Psoas muscle (tissue), 7 donors: ENCODE measurements at regions not wholly inside any gene's neighbourhood (a gene's known extent, or its start where the extent isn't known, plus 50 kb on each side); places are given as distances from the start of the nearest gene placed in this dataset.

Source experiments
- ATAC-seq, 4 donors: fragments of 200-7000 bp; cut with Tn5 transposase; one replicate each; pipeline ENCODE4 v1.9.1; 2020; ENCODE audit warnings: moderate library complexity in 3 of 4, mild to moderate bottlenecking in 2 of 4
- DNase-seq, 2 donors: peaks; one replicate each; pipeline ENCODE4 v3.0.0-alpha.2; 2020
- H3K27ac ChIP-seq: fragments of 200-600 bp; one replicate; pipeline ENCODE4 v1.8.0; 2022
- H3K27me3 ChIP-seq, 3 donors: fragments of 200-600 bp in 1 of 3; one replicate each; pipeline versions ENCODE4 v1.6.1 to v1.8.0; 2013 to 2022; ENCODE audit warnings: low read length in 2 of 3, mild to moderate bottlenecking in 2 of 3, moderate library complexity in 1 of 3; ENCODE audit not compliant: insufficient read depth in 3 of 3
- H3K36me3 ChIP-seq, 2 donors: fragments of 200-600 bp in 1 of 2; one replicate each; pipeline versions ENCODE4 v1.6.1 to v1.8.0; 2013 to 2022; ENCODE audit warnings: low read depth in 1 of 2, mild to moderate bottlenecking in 1 of 2, moderate library complexity in 1 of 2; ENCODE audit not compliant: insufficient read depth in 1 of 2
- H3K4me1 ChIP-seq: fragments of 200-600 bp; one replicate; pipeline ENCODE4 v1.8.0; 2022
- H3K4me3 ChIP-seq: fragments of 200-600 bp; one replicate; pipeline ENCODE4 v1.8.0; 2022; ENCODE audit warnings: mild to moderate bottlenecking
- H3K9me3 ChIP-seq: fragments of 200-600 bp; one replicate; pipeline ENCODE4 v1.8.0; 2022
- WGBS, 3 donors: extraction: QIAGEN DNeasy Blood & Tissue Kit; methylation state at CpG; one replicate each; pipeline versions ENCODE4 v1.1.6 to v1.1.7; 2013; 5-methylcytosine and 5-hydroxymethylcytosine counted together
- intact Hi-C, 2 donors: fragments of 100-400 bp; cut with DNase I; formaldehyde crosslinking; loops; one replicate each; pipeline versions ENCODE4 v1.11.0 to v1.14.2; 2022
- TF ChIP-seq, protein P1 (sequence below): fragments of 200-600 bp; IDR thresholded peaks from one replicate; pipeline ENCODE4 v1.8.0; 2022; ENCODE audit warnings: antibody characterized with exemption
- donor health status: healthy with polysubstance abuse.
- donor health status: DM: no; HTN: no; CAD: no; lungs with moderate emphysema.
- donor health status: Bipolar disorder and iron deficiency.
- donor health status: healthy.
- donor health status: DM: yes; HTN: yes; CAD: no.
- donor health status: DM: no; HTN: no; CAD: no.
- donor health status: DM: yes; HTN: yes; CAD: no.

GRCh38 chr15:45794712-45795439 is 160.0 kb downstream of the SQOR start:
- H3K27me3 ChIP-seq, result peaks cover 0 to 18% (median 0%) of the 10 kb centered on the region in 3 donors
- H3K27ac ChIP-seq, result no peak overlapping the region
- no peak overlapping the region for H3K4me3 ChIP-seq
- WGBS, 3 donors, result 22 to 29% (median 25%) methylated on average over 6 of the region's 6 CpGs
- no peaks in the 10 kb centered on the region for H3K9me3 ChIP-seq
- DNase-seq (no peak), ATAC-seq (no peak)
- no peaks in the 10 kb centered on the region for H3K36me3 ChIP-seq
- intact Hi-C loops, result loop anchor here in 1 of 2 donors (2.0 kb wide), 1 partner anchor 78 kb away; no protein-coding TSS in a partner anchor
- H3K4me1 ChIP-seq, result no peaks in the 10 kb centered on the region
- TF ChIP-seq, protein P1, sequence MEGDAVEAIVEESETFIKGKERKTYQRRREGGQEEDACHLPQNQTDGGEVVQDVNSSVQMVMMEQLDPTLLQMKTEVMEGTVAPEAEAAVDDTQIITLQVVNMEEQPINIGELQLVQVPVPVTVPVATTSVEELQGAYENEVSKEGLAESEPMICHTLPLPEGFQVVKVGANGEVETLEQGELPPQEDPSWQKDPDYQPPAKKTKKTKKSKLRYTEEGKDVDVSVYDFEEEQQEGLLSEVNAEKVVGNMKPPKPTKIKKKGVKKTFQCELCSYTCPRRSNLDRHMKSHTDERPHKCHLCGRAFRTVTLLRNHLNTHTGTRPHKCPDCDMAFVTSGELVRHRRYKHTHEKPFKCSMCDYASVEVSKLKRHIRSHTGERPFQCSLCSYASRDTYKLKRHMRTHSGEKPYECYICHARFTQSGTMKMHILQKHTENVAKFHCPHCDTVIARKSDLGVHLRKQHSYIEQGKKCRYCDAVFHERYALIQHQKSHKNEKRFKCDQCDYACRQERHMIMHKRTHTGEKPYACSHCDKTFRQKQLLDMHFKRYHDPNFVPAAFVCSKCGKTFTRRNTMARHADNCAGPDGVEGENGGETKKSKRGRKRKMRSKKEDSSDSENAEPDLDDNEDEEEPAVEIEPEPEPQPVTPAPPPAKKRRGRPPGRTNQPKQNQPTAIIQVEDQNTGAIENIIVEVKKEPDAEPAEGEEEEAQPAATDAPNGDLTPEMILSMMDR, result no peak

- DNase-seq, result no peak
- intact Hi-C loops, result loop anchor here in 1 of 2 donors (2.0 kb wide), 1 partner anchor 79 kb away; no protein-coding TSS in a partner anchor
- Histone ChIP-seq H3K27ac (no peak overlapping the region), H3K4me1 (no peaks in the 10 kb centered on the region), H3K36me3 (no peaks in the 10 kb centered on the region), H3K4me3 (no peak overlapping the region), H3K9me3 (no peaks in the 10 kb centered on the region), H3K27me3 (peaks cover 0 to 18% (median 0%) of the 10 kb centered on the region in 3 donors)
- 17 to 21% (median 20%) methylated on average over 3 of the region's 3 CpGs for WGBS, 3 donors
- TF ChIP-seq, protein P1, result peak; percentile 44
- peak in 1 of 4 donors; percentile 80 for ATAC-seq
These were observed 160.7 kb downstream of the SQOR start for GRCh38 chr15:45795440-45796069.

DNA sequence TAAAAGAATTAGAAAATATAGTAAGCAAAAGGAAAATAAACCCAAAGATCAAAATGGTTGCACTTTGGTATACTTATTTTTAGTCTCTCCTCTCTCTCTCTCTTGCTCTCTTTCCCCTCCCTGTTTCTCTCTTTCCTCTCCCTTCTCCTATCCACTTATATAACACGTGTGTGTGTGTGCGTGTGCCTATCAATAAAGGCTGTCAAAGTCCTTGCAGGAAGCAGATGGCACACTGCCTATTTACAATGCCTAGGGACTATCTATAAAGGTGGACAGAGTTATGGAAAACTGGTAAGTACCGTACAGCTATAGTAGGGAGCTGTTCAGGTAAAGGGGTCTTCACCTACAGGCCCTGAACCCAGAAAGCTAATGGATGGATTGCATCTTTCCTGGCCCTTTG is 161.6 kb downstream of the SQOR start:
- ATAC-seq, result no peak
- no peak for DNase-seq
- H3K4me3 ChIP-seq, result no peak overlapping the region
- 80 to 88% (median 81%) methylated on average over 3 of the region's 3 CpGs for WGBS, 3 donors
- no peaks in the 10 kb centered on the region for H3K9me3 ChIP-seq
- H3K27me3 ChIP-seq, result peaks cover 0 to 16% (median 0%) of the 10 kb centered on the region in 3 donors
- H3K27ac ChIP-seq, result no peak overlapping the region
- H3K36me3 ChIP-seq, result no peaks in the 10 kb centered on the region
- intact Hi-C loops, result no loop called here
- H3K4me1 ChIP-seq, result no peaks in the 10 kb centered on the region
- TF ChIP-seq, protein P1, result no peak

GRCh38 chr15:45799508-45799907 is 164.7 kb downstream of the SQOR start:
- Histone ChIP-seq H3K27me3 (no peaks in the 10 kb centered on the region), H3K27ac (no peak overlapping the region), H3K4me3 (no peak overlapping the region), H3K4me1 (no peaks in the 10 kb centered on the region), H3K36me3 (no peaks in the 10 kb centered on the region), H3K9me3 (no peaks in the 10 kb centered on the region)
- TF ChIP-seq, protein P1, result no peak
- no peak for ATAC-seq
- 81 to 87% (median 87%) methylated on average over 3 of the region's 3 CpGs for WGBS, 3 donors
- DNase-seq, result no peak
- intact Hi-C loops, result no loop called here
